A549 (cell line): ENCODE measurements at regions not wholly inside any gene's neighbourhood (a gene's known extent, or its start where the extent isn't known, plus 50 kb on each side); places are given as distances from the start of the nearest gene placed in this dataset.

ENCODE experiments used
- ATAC-seq, 2 experiments: fragments of 200-7000 bp in 1 of 2; fragments of >200 bp in 1 of 2; cut with Nextera tagmentation in 1 of 2; cut with Tn5 transposase in 1 of 2; 3 replicates each; pipeline versions ENCODE4 v1.8.0 to v1.9.1; 2018 to 2020; ENCODE audit warnings: mild to moderate bottlenecking in 1 of 2, moderate library complexity in 1 of 2
- CTCF ChIA-PET: fragments of 300-600 bp; sonication (Branson Sonifier 250); formaldehyde crosslinking; extraction: SDS; loops from one replicate; lab custom pipeline; 2021; ENCODE audit warnings: antibody characterized with exemption, inconsistent platforms; lab: Yijun Ruan, JAX
- POLR2A ChIA-PET: fragments of 350-600 bp; formaldehyde crosslinking; extraction: SDS; loops from one replicate; lab custom pipeline; 2021; ENCODE audit warnings: antibody characterized with exemption, inconsistent platforms; lab: Yijun Ruan, JAX
- DNase-seq, 2 experiments: peaks; one replicate each; pipeline versions ENCODE4 v3.0.0 to v3.0.0-alpha.2; 2011 to 2016; ENCODE audit warnings: low read depth in 1 of 2, low spot score in 1 of 2
- FAIRE-seq: peaks from 2 replicates; lab custom pipeline; 2011; peaks lifted over from hg19 to GRCh38; lab: Jason Lieb, UNC
- H3K27ac ChIP-seq, 2 experiments: fragments of >200 bp; sonication (Bioruptor Twin); formaldehyde crosslinking; 3 replicates each; pipeline ENCODE4 v1.5.1; 2016 to 2017
- H3K4me1 ChIP-seq: fragments of >200 bp; sonication (Bioruptor Twin); formaldehyde crosslinking; 3 replicates; pipeline ENCODE4 v1.6.1; 2016
- H3K4me2 ChIP-seq: fragments of >200 bp; sonication (Bioruptor Twin); formaldehyde crosslinking; 3 replicates; pipeline ENCODE4 v1.6.1; 2016
- H3K4me3 ChIP-seq: fragments of >200 bp; sonication (Bioruptor Twin); formaldehyde crosslinking; 3 replicates; pipeline ENCODE4 v1.5.1; 2016
- H3K9me3 ChIP-seq: fragments of >200 bp; sonication (Bioruptor Twin); formaldehyde crosslinking; 3 replicates; pipeline ENCODE4 v1.6.1; 2016
- EHF ChIP-seq: fragments of 250-450 bp; sonication (Bioruptor Pico); IDR thresholded peaks from 2 replicates; pipeline ENCODE4 v1.5.0; 2020; ENCODE audit warnings: mild to moderate bottlenecking
- ELK1 ChIP-seq: fragments of 150-350 bp; IDR thresholded peaks from 2 replicates; pipeline ENCODE4 v1.6.1; 2014; ENCODE audit warnings: low read depth, mild to moderate bottlenecking, low read length
- GATA3 ChIP-seq: IDR thresholded peaks from 2 replicates; pipeline ENCODE4 v1.6.1; 2012; ENCODE audit warnings: borderline replicate concordance
- HDAC2 ChIP-seq: fragments of 200-600 bp; sonication (generic); IDR thresholded peaks from 2 replicates; pipeline ENCODE4 v1.6.1; 2016
- HMGXB4 ChIP-seq: fragments of 250-450 bp; sonication (Bioruptor Pico); IDR thresholded peaks from 2 replicates; pipeline ENCODE4 v1.5.0; 2021; ENCODE audit warnings: mild to moderate bottlenecking, moderate library complexity, borderline replicate concordance
- KDM1A ChIP-seq: fragments of 200-600 bp; sonication (generic); IDR thresholded peaks from 2 replicates; pipeline ENCODE4 v1.6.1; 2016; ENCODE audit warnings: low read depth, mild to moderate bottlenecking
- KDM5A ChIP-seq: fragments of 200-600 bp; sonication (generic); IDR thresholded peaks from 2 replicates; pipeline ENCODE4 v1.6.1; 2016; ENCODE audit warnings: antibody characterized with exemption, mild to moderate bottlenecking
- MAFK ChIP-seq: fragments of 450-650 bp; IDR thresholded peaks from 2 replicates; pipeline ENCODE4 v1.6.1; 2014; ENCODE audit not compliant: partially characterized antibody
- NFE2L2 ChIP-seq: fragments of 150-350 bp; conservative IDR thresholded peaks from 2 replicates; pipeline ENCODE4 v1.6.1; 2014; ENCODE audit warnings: low read length
- NPAS2 ChIP-seq: fragments of 250-450 bp; sonication (Bioruptor Pico); IDR thresholded peaks from 2 replicates; pipeline ENCODE4 v1.8.0; 2022; ENCODE audit warnings: mild to moderate bottlenecking, moderate library complexity, borderline replicate concordance
- PBX3 ChIP-seq: IDR thresholded peaks from 2 replicates; pipeline ENCODE4 v1.6.1; 2012
- RARB ChIP-seq: fragments of 250-450 bp; sonication (Bioruptor Pico); IDR thresholded peaks from 2 replicates; pipeline ENCODE4 v1.8.0; 2021; ENCODE audit warnings: mild to moderate bottlenecking, moderate library complexity
- RFX5 ChIP-seq: fragments of 450-650 bp; IDR thresholded peaks from 2 replicates; pipeline ENCODE4 v1.7.1; 2014; ENCODE audit warnings: antibody characterized with exemption, mild to moderate bottlenecking, moderate library complexity
- RNF2 ChIP-seq: fragments of 200-600 bp; sonication (generic); IDR thresholded peaks from 2 replicates; pipeline ENCODE4 v1.6.1; 2016; ENCODE audit warnings: low read depth, mild to moderate bottlenecking, antibody characterized with exemption, moderate library complexity, borderline replicate concordance
- TFCP2L1 ChIP-seq: fragments of 250-450 bp; sonication (Bioruptor Pico); IDR thresholded peaks from 2 replicates; pipeline ENCODE4 v1.5.0; 2021; ENCODE audit warnings: mild to moderate bottlenecking
- TP53 ChIP-seq: fragments of 250-450 bp; sonication (Bioruptor Pico); IDR thresholded peaks from 2 replicates; pipeline ENCODE4 v1.5.0; 2021; ENCODE audit warnings: mild to moderate bottlenecking, moderate library complexity
- ZC3H11A ChIP-seq: fragments of 450-650 bp; IDR thresholded peaks from 2 replicates; pipeline ENCODE4 v1.6.1; 2014; ENCODE audit warnings: antibody characterized with exemption, mild to moderate bottlenecking
- ZFP36 ChIP-seq: fragments of 450-650 bp; IDR thresholded peaks from 2 replicates; pipeline ENCODE4 v1.6.1; 2014; ENCODE audit warnings: borderline replicate concordance; ENCODE audit not compliant: partially characterized antibody
- ZNF302 ChIP-seq: fragments of 250-450 bp; sonication (Bioruptor Pico); IDR thresholded peaks from 2 replicates; pipeline ENCODE4 v1.9.0; 2021; ENCODE audit warnings: inconsistent platforms, mild to moderate bottlenecking, moderate library complexity
- WGBS: methylation state at CpG from one replicate; pipeline ENCODE4 v1.1.6; 2017; ENCODE audit errors: missing lambda C conversion rate; 5-methylcytosine and 5-hydroxymethylcytosine counted together

GRCh38 chr14:51533872-51534553 is 117.7 kb upstream of the FRMD6 start:
- peaks cover 27% of the 10 kb centered on the region for H3K4me1 ChIP-seq
- H3K4me2 ChIP-seq: peak overlapping the region; percentile 59
- no peak overlapping the region for H3K4me3 ChIP-seq
- 55% methylated on average over 3 of the region's 3 CpGs for WGBS
- POLR2A ChIA-PET: interaction anchor here (1.1 kb wide), 1 partner anchor 118 kb away, joined by 3 read pairs; the partner anchor contains the start of gene FRMD6
- peak overlapping the region; percentile 70 to 79 for H3K27ac ChIP-seq
- TF ChIP-seq HDAC2 (no peak), HMGXB4 (CRISPR knock-in tag) (no peak), ZNF302 (CRISPR knock-in tag) (no peak), ZC3H11A (no peak), TP53 (no peak), KDM5A (no peak), TFCP2L1 (no peak), RNF2 (no peak)
- TF ChIP-seq, all 56 proteins: peak for 0
- ATAC-seq (peak in 1 of 2 experiments; percentile 45; a peak in 2 of 6 replicates), FAIRE-seq (no peak), DNase-seq (no peak)
- H3K9me3 ChIP-seq: peaks cover 6% of the 10 kb centered on the region; the same call in 1 of the 3 replicates
- CTCF ChIA-PET: interaction anchor here (1.2 to 2.0 kb wide), 5 partner anchors 21 to 246 kb away, joined by 3 to 8 read pairs (median 4); partner anchors contain the start of gene FRMD6

GRCh38 chr14:51534610-51535011 is 117.1 kb upstream of the FRMD6 start:
- FAIRE-seq (no peak), DNase-seq (peak in 1 of 2 experiments; percentile 42), ATAC-seq (no peak)
- Histone ChIP-seq H3K9me3 (peaks cover 6% of the 10 kb centered on the region; the same call in 1 of the 3 replicates), H3K4me1 (peaks cover 33% of the 10 kb centered on the region), H3K4me3 (no peak overlapping the region), H3K27ac (peak overlapping the region; percentile 44 to 79; a peak in 5 of 6 replicates), H3K4me2 (peak overlapping the region; percentile 21; the same call in 2 of the 3 replicates)
- 27% methylated on average over 4 of the region's 4 CpGs for WGBS
- CTCF ChIA-PET: interaction anchor here (1.3 to 1.5 kb wide), 2 partner anchors 242 to 245 kb away, joined by 3 to 4 read pairs; no protein-coding TSS in a partner anchor
- POLR2A ChIA-PET: interaction anchor here (1.1 kb wide), 1 partner anchor 117 kb away, joined by 3 read pairs; the partner anchor contains the start of gene FRMD6
- no peak for TF ChIP-seq RFX5
- TF ChIP-seq MAFK: peak; percentile 78
- TF ChIP-seq PBX3: no peak
- peak; percentile 29; the same call in 1 of the 2 replicates for TF ChIP-seq GATA3

- CTCF ChIA-PET: interaction anchor here (1.0 to 1.5 kb wide), 3 partner anchors 241 to 252 kb away, joined by 3 to 4 read pairs (median 3); no protein-coding TSS in a partner anchor
- Histone ChIP-seq H3K27ac (no peak overlapping the region), H3K4me3 (no peak overlapping the region), H3K4me2 (no peak overlapping the region)
- TF ChIP-seq ZFP36 (peak; percentile 57), RARB (CRISPR knock-in tag) (no peak), NPAS2 (CRISPR knock-in tag) (no peak), NFE2L2 (no peak), EHF (no peak), RNF2 (no peak), ELK1 (no peak), TFCP2L1 (no peak), KDM1A (peak; percentile 15; the same call in 1 of the 2 replicates)
- TF ChIP-seq, all 56 proteins: peak for 2
- FAIRE-seq: no peak
- DNase-seq: no peak
- Histone ChIP-seq H3K9me3 (peaks cover 6% of the 10 kb centered on the region; the same call in 1 of the 3 replicates), H3K4me1 (peaks cover 42% of the 10 kb centered on the region)
- POLR2A ChIA-PET: no interaction called here
- ATAC-seq: no peak
- WGBS: 27% methylated on average over 2 of the region's 2 CpGs
Observed at GRCh38 chr14:51535443-51536044, 116.2 kb upstream of the FRMD6 start.
